HEK293 (cell line): ENCODE measurements at regions not wholly inside any gene's neighbourhood (a gene's known extent, or its start where the extent isn't known, plus 50 kb on each side); places are given as distances from the start of the nearest gene placed in this dataset.

Experiments
- CTCF ChIA-PET: fragments of 350-600 bp; formaldehyde crosslinking; extraction: SDS; loops from one replicate; lab custom pipeline; 2021; ENCODE audit warnings: antibody characterized with exemption; lab: Yijun Ruan, JAX
- POLR2A ChIA-PET: fragments of 300-600 bp; formaldehyde crosslinking; extraction: SDS; loops from one replicate; lab custom pipeline; 2020; ENCODE audit warnings: antibody characterized with exemption, inconsistent platforms; lab: Yijun Ruan, JAX
- H3K27ac ChIP-seq: fragments of 200-500 bp; sonication (Bioruptor generic); 2 replicates; pipeline ENCODE4 v1.5.1; 2014; ENCODE audit warnings: low read depth, low read length, control low read depth, inconsistent platforms; ENCODE audit errors: extremely low read depth
- H3K36me3 ChIP-seq, 2 experiments: fragments of 200-500 bp in 1 of 2; sonication (Bioruptor generic) in 1 of 2; 1 replicate in 1 of 2; 2 replicates in 1 of 2; pipeline ENCODE4 v1.5.1; 2014 to 2017; ENCODE audit warnings: inconsistent platforms in 2 of 2, low read length in 2 of 2; ENCODE audit not compliant: control insufficient read depth in 2 of 2, insufficient read depth in 1 of 2
- H3K4me1 ChIP-seq: fragments of 200-500 bp; sonication (Bioruptor generic); 2 replicates; pipeline ENCODE4 v1.5.1; 2014; ENCODE audit warnings: mild to moderate bottlenecking, low read length, inconsistent platforms; ENCODE audit not compliant: control insufficient read depth, insufficient read depth
- H3K4me3 ChIP-seq: 2 replicates; pipeline ENCODE4 v1.5.1; 2011; ENCODE audit warnings: low read depth, mild to moderate bottlenecking, control low read depth, low read length, moderate library complexity
- H3K9me3 ChIP-seq: fragments of 200-500 bp; sonication (Bioruptor generic); 2 replicates; pipeline ENCODE4 v1.5.1; 2014; ENCODE audit warnings: low read depth, low read length, inconsistent platforms; ENCODE audit not compliant: control insufficient read depth, insufficient read depth
- AEBP2 ChIP-seq: fragments of 450-650 bp; formaldehyde crosslinking; IDR thresholded peaks from 2 replicates; pipeline ENCODE4 v1.5.1; 2016; ENCODE audit warnings: missing biosample characterization, missing genetic modification characterization, borderline replicate concordance
- KLF7 ChIP-seq: fragments of 450-650 bp; formaldehyde crosslinking; IDR thresholded peaks from 2 replicates; pipeline ENCODE4 v1.5.1; 2016; ENCODE audit warnings: missing biosample characterization, missing genetic modification characterization, borderline replicate concordance
- MEIS1 ChIP-seq: sonication (generic); formaldehyde crosslinking; IDR thresholded peaks from 2 replicates; pipeline ENCODE4 v1.8.1; 2022; ENCODE audit warnings: missing genetic modification reagents, mild to moderate bottlenecking, borderline replicate concordance
- SALL2 ChIP-seq: fragments of 450-650 bp; formaldehyde crosslinking; IDR thresholded peaks from 2 replicates; pipeline ENCODE4 v1.5.0; 2017; ENCODE audit warnings: missing biosample characterization, mild to moderate bottlenecking, missing genetic modification characterization, borderline replicate concordance
- TSHZ1 ChIP-seq: fragments of 450-650 bp; formaldehyde crosslinking; IDR thresholded peaks from 2 replicates; pipeline ENCODE4 v1.5.1; 2016; ENCODE audit warnings: missing biosample characterization, missing genetic modification characterization, borderline replicate concordance
- ZBTB1 ChIP-seq: fragments of 450-650 bp; formaldehyde crosslinking; IDR thresholded peaks from 2 replicates; pipeline ENCODE4 v1.5.1; 2016; ENCODE audit warnings: missing biosample characterization, missing genetic modification characterization
- ZNF10 ChIP-seq: fragments of 450-650 bp; formaldehyde crosslinking; IDR thresholded peaks from 2 replicates; pipeline ENCODE4 v1.5.1; 2017; ENCODE audit warnings: missing biosample characterization, missing genetic modification characterization
- ZNF132 ChIP-seq: fragments of 450-650 bp; formaldehyde crosslinking; IDR thresholded peaks from 2 replicates; pipeline ENCODE4 v1.5.1; 2017; ENCODE audit warnings: missing biosample characterization, missing genetic modification characterization, borderline replicate concordance
- ZNF18 ChIP-seq: fragments of 450-650 bp; formaldehyde crosslinking; IDR thresholded peaks from 2 replicates; pipeline ENCODE4 v1.5.1; 2016; ENCODE audit warnings: missing biosample characterization, missing genetic modification characterization
- ZNF26 ChIP-seq: fragments of 450-650 bp; formaldehyde crosslinking; IDR thresholded peaks from 2 replicates; pipeline ENCODE4 v1.5.1; 2016; ENCODE audit warnings: missing biosample characterization, missing genetic modification characterization
- ZNF518A ChIP-seq: fragments of 450-650 bp; formaldehyde crosslinking; conservative IDR thresholded peaks from 2 replicates; pipeline ENCODE4 v1.5.1; 2016; ENCODE audit warnings: low read depth, missing biosample characterization, missing genetic modification characterization
- ZNF645 ChIP-seq: fragments of 450-650 bp; formaldehyde crosslinking; IDR thresholded peaks from 2 replicates; pipeline ENCODE4; 2016; ENCODE audit warnings: missing biosample characterization, missing genetic modification characterization
- ZNF677 ChIP-seq: fragments of 450-650 bp; IDR thresholded peaks from 2 replicates; pipeline ENCODE4 v1.5.0; 2018; ENCODE audit warnings: missing biosample characterization, mild to moderate bottlenecking, missing genetic modification characterization, moderate library complexity
- ZNF76 ChIP-seq: fragments of 450-650 bp; formaldehyde crosslinking; IDR thresholded peaks from 2 replicates; pipeline ENCODE4; 2016; ENCODE audit warnings: low read depth, missing biosample characterization, missing genetic modification characterization, borderline replicate concordance
- ZNF768 ChIP-seq: fragments of 450-650 bp; formaldehyde crosslinking; IDR thresholded peaks from 2 replicates; pipeline ENCODE4 v1.5.1; 2018; ENCODE audit warnings: missing biosample characterization, mild to moderate bottlenecking, missing genetic modification characterization
- ZNF830 ChIP-seq: fragments of 450-650 bp; IDR thresholded peaks from 2 replicates; pipeline ENCODE4 v1.5.0; 2018; ENCODE audit warnings: missing biosample characterization, missing genetic modification characterization, low read depth, mild to moderate bottlenecking, moderate library complexity

- CTCF ChIA-PET, result interaction anchor here (0.6 to 1.0 kb wide), 3 partner anchors 15 to 53 kb away, joined by 3 to 7 read pairs (median 3); no protein-coding TSS in a partner anchor
- no peak for TF ChIP-seq ZNF18 (tag by site-specific recombination)
- no peak for TF ChIP-seq TSHZ1 (tag by site-specific recombination)
- no peak for TF ChIP-seq SALL2 (tag by site-specific recombination)
- no peak for TF ChIP-seq KLF7 (tag by site-specific recombination)
- TF ChIP-seq ZNF830, result no peak
- TF ChIP-seq ZNF132 (tag by site-specific recombination), result no peak
- no peak for TF ChIP-seq ZNF645 (tag by site-specific recombination)
- TF ChIP-seq AEBP2 (tag by site-specific recombination), result no peak
- no peak for TF ChIP-seq ZNF518A (tag by site-specific recombination)
- no peak for TF ChIP-seq ZNF677 (tag by site-specific recombination)
- no peak for TF ChIP-seq ZNF10 (tag by site-specific recombination)
- no peak for TF ChIP-seq MEIS1
- no peak for TF ChIP-seq ZNF76 (tag by site-specific recombination)
- no peak for TF ChIP-seq ZNF768
- TF ChIP-seq ZBTB1 (tag by site-specific recombination), result no peak
- TF ChIP-seq ZNF26 (tag by site-specific recombination), result no peak
- no peak overlapping the region for H3K27ac ChIP-seq
- no peaks in the 10 kb centered on the region for H3K36me3 ChIP-seq
- POLR2A ChIA-PET, result no interaction called here
- H3K4me3 ChIP-seq, result no peak overlapping the region
- H3K4me1 ChIP-seq, result peaks cover 14% of the 10 kb centered on the region
- H3K9me3 ChIP-seq, result no peaks in the 10 kb centered on the region
These were observed 59.4 kb upstream of the NEDD4L start for GRCh38 chr18:57984490-57985115.
